ENCODE measurements at regions not wholly inside any gene's neighbourhood (a gene's known extent, or its start where the extent isn't known, plus 50 kb on each side); places are given as distances from the start of the nearest gene placed in this dataset.
"Not testable (repeated sequence)": the region's sequence is repeated elsewhere in the genome, so short reads cannot be mapped to it uniquely, and the experiment has no call there.

DNA sequence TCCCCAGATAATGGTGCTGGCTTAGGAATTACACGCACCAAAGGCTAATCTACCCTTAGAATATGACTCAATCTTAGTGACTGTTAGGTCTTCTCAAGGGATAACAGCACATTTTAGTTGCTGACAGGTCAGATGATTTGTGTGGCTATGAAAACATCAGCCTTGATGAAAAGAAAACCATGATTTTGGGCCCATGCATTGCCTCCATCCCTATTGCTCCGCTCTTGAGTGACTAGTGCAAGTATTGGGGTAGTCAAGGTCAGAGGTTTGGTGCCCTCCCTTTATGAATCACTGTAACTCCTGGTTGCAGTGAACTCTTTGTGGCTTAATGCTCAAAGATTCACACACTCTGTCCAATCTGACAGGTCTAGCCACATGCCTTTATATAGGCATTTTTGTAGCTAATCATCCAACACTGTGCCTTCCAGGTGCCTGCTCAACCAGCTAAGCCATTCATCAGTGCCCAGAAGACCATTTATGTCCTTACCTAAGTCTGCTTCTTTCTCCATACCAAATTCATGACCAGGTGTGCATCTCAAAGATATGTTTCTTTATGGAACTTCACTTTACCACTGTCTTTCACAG lies 251.6 kb downstream of the KCNJ2 start:
- no peak for DNase-seq
- POLR2A ChIA-PET, result no interaction called here
- CTCF ChIA-PET, result no interaction called here
- Mint-ChIP-seq H3K9me3 (no peaks in the 10 kb centered on the region), H3K4me3 (no peak overlapping the region), H3K27me3 (no peaks in the 10 kb centered on the region), H3K36me3 (ENCODE audit: low read depth) (no peaks in the 10 kb centered on the region), H3K4me1 (no peaks in the 10 kb centered on the region), H3K27ac (no peak overlapping the region)

DNA sequence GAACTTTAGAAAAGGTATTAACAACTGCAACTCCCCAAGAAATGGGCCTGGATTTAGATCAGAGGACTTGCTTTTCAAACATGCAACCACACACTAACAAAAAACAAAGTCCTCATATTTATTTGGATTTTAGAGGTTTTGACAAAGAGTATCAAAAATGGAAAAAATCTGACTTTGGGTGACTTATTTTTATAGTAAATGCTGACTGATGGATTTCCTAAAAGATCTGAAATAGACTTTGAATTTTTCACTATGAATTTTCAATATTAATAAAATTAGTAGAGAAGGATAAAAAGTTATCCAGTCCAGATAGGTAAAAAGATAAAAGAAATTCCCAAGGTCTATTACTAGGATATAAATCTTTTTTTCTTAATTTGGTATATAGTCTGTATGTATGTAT lies 253.5 kb downstream of the KCNJ2 start:
- H3K4me1 Mint-ChIP-seq, result no peaks in the 10 kb centered on the region
- ChIA-PET POLR2A (no interaction called here), CTCF (no interaction called here)
- no peaks in the 10 kb centered on the region for H3K9me3 Mint-ChIP-seq
- no peak overlapping the region for H3K27ac Mint-ChIP-seq
- DNase-seq, result no peak
- no peaks in the 10 kb centered on the region for H3K36me3 Mint-ChIP-seq (ENCODE audit: low read depth)
- H3K27me3 Mint-ChIP-seq, result no peaks in the 10 kb centered on the region
- no peak overlapping the region for H3K4me3 Mint-ChIP-seq

DNA sequence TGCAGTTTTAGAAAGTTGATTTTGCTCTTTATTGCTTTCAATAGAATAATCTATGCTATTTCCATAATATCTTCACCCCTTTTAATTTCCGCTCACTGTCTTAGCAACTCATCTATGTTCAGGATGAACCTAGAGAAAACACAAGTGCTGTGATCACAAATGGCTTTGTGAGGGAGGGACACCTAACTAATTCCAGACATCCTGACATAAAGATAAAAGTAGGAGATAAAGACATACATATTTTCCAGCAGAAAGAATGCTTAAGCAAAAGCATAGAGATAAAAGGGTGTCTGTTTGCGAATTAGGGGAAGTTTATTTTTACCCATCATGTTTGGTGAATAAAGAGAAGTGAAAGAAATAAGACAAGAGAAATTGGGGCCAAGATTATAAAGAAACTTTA lies 254.2 kb downstream of the KCNJ2 start:
- H3K4me3 Mint-ChIP-seq, result no peak overlapping the region
- no peaks in the 10 kb centered on the region for H3K27me3 Mint-ChIP-seq
- H3K36me3 Mint-ChIP-seq (ENCODE audit: low read depth), result no peaks in the 10 kb centered on the region
- H3K9me3 Mint-ChIP-seq, result no peaks in the 10 kb centered on the region
- no peak overlapping the region for H3K27ac Mint-ChIP-seq
- ChIA-PET CTCF (no interaction called here), POLR2A (no interaction called here)
- no peaks in the 10 kb centered on the region for H3K4me1 Mint-ChIP-seq
- DNase-seq, result no peak

DNA sequence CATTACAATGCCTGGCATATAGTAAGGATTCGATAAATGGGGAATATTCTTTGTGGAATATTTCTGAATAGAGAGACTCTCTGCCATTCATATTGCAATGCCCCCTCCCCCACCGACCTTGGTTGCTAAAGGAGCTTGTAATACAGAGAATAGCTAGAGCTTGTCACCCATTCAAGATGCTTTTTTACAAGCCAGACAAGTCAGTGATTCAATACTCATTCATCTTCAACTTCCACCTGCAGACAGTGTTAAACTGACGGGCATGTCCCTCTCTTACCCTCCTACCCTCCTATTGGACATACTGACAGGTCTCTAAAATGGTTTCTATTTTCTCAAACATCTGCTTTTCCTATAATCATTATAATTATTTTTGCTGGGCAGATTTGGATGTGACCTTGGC lies 257.4 kb downstream of the KCNJ2 start:
- Mint-ChIP-seq H3K27me3 (no peaks in the 10 kb centered on the region), H3K36me3 (ENCODE audit: low read depth) (no peaks in the 10 kb centered on the region), H3K27ac (no peak overlapping the region), H3K4me3 (no peak overlapping the region), H3K4me1 (no peaks in the 10 kb centered on the region), H3K9me3 (no peaks in the 10 kb centered on the region)
- ChIA-PET CTCF (no interaction called here), POLR2A (no interaction called here)
- no peak for DNase-seq

DNA sequence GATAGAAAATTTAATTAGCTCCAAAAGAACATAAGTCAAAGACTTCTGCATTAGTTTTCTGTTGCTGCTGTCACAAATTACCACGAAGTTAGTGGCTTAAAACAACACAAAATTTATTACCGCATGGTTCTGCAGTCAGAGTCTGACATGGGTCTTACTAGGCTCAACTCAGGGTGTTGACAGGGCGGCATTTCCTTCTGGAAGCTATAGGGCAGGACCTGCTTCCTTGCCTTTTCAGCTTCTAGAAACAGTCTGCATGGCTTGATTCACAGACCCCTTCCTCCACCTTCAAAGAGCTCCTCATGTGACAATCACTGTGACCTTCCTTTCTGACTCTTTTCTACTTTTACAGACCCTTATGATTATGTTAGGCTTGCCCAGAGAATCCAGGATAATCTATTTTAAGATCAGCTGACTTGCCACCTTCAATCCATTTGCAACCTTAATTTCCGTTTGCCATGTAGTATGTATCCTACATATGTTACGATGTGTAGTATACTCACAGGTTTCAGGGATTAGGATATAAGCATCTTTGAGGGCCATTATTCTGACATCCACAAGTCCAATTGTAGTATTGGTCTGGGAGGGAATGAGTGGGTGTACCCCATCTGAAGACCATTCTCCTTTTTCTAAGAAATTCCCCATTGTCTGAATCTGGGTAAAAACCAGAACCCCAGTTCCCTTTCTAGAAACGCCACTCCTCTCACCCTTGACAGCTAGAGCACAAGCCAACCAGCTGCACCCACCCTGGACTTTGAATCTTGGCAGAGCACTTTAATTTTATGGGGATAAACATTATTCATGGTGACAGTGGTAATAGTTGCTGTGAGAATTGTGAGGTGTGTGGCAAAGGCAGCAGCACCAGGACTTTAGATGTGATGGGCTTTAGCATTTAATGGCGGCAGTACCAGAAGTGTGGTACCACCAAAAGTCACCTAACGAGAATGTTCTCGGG lies 265.5 kb downstream of the KCNJ2 start:
- Mint-ChIP-seq H3K27me3 (no peaks in the 10 kb centered on the region), H3K36me3 (ENCODE audit: low read depth) (no peaks in the 10 kb centered on the region), H3K4me1 (no peaks in the 10 kb centered on the region), H3K27ac (no peak overlapping the region), H3K9me3 (no peaks in the 10 kb centered on the region), H3K4me3 (no peak overlapping the region)
- no peak for DNase-seq
- ChIA-PET POLR2A (no interaction called here), CTCF (no interaction called here)

DNA sequence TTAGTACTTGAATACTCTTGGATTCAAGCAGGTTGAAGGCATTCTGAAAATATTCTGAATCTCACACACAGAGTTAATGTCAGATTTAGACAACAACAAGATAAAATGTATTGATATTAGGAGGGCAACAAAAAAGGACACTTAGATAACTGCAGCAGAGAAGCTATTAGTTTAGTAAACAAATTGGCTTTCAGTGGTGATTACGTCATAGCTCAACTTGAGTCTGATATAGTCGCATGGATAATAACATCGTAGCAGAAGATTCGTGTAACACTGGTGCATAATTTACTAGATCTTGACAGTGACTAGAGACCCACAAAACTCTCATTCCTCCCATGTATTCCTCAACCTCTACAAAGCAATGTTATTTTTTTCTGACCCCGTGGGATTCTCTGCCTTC lies 268.3 kb downstream of the KCNJ2 start:
- POLR2A ChIA-PET, result no interaction called here
- no peaks in the 10 kb centered on the region for H3K4me1 Mint-ChIP-seq
- no peaks in the 10 kb centered on the region for H3K36me3 Mint-ChIP-seq (ENCODE audit: low read depth)
- no peak overlapping the region for H3K4me3 Mint-ChIP-seq
- H3K27ac Mint-ChIP-seq, result no peak overlapping the region
- no peak for DNase-seq
- no peaks in the 10 kb centered on the region for H3K9me3 Mint-ChIP-seq
- CTCF ChIA-PET, result no interaction called here
- H3K27me3 Mint-ChIP-seq, result no peaks in the 10 kb centered on the region

DNA sequence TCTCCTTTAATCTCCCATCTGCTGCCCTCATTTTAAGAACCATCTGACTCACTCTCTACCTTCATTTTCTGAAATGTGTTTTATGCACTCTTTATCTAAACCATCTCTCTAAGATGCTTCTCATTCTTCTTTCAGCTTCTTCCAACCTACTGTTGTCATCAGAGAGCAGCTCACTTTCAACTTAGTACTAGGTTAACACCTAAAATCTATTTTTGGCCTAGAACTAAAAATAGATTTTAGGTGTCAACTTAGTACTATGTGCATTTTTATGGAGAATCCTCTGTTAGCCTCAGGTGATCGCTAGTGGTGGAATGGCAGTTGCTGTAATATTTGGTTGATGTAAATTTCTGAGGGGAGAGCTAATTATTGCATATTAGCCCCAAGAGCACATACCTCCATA lies 277.1 kb downstream of the KCNJ2 start:
- Mint-ChIP-seq H3K27me3 (no peaks in the 10 kb centered on the region), H3K27ac (no peak overlapping the region), H3K9me3 (no peaks in the 10 kb centered on the region), H3K4me3 (no peak overlapping the region), H3K36me3 (ENCODE audit: low read depth) (no peaks in the 10 kb centered on the region), H3K4me1 (no peaks in the 10 kb centered on the region)
- CTCF ChIA-PET, result no interaction called here
- POLR2A ChIA-PET, result no interaction called here
- DNase-seq, result no peak

DNA sequence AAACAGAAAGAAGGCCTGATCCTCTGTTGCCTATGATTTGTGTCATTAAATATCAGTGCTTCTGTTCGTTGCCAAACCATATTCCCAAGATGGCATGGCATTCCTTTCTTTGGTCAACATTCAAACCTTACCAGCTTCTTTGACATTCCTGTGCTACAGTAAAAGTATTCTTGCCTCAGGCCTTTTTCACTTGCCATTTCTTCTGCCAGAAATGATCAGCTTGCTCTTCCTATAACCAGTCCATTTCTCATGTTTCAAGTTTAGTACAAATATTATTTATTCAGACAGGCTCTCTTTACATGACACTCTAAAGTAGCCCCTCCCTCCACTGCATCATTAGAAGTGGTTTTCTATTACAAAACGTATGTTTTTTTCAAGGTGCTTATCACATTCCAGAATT lies 278.3 kb downstream of the KCNJ2 start:
- DNase-seq, result no peak
- no peaks in the 10 kb centered on the region for H3K4me1 Mint-ChIP-seq
- H3K27me3 Mint-ChIP-seq, result no peaks in the 10 kb centered on the region

DNA sequence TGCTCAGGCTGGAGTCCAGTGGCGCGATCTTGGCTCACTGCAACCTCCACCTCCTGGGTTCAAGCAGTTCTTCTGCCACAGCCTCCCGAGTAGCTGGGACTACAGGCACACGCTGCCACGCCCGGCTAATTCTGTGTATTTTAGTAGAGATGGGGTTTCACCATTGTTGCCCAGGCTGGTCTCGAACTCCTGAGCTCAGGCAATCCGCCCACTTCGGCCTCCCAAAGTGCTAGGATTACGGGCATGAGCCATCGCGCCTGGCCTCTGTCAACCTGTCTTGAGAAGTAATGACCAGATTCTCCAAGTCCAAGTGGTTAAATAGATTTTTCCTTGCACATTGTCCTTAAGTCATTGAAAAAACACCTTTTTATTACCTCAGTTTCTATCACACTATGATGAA lies 283.7 kb downstream of the KCNJ2 start:
- H3K9me3 Mint-ChIP-seq; H3K27me3 Mint-ChIP-seq; H3K4me3 Mint-ChIP-seq; H3K4me1 Mint-ChIP-seq; DNase-seq; POLR2A ChIA-PET; H3K27ac Mint-ChIP-seq; H3K36me3 Mint-ChIP-seq (ENCODE audit: low read depth): not testable (repeated sequence)
- CTCF ChIA-PET, result interaction anchor here (0.7 kb wide), 1 partner anchor 501 kb away, joined by 3 read pairs; no protein-coding TSS in a partner anchor

More for the DNA sequence above, 278.3 kb downstream of the KCNJ2 start:
- Mint-ChIP-seq H3K36me3 (ENCODE audit: low read depth) (no peaks in the 10 kb centered on the region), H3K4me3 (no peak overlapping the region), H3K9me3 (no peaks in the 10 kb centered on the region), H3K27ac (no peak overlapping the region)
- ChIA-PET CTCF (interaction anchor here (0.5 kb wide), 1 partner anchor 1356 kb away, joined by 3 read pairs; no protein-coding TSS in a partner anchor), POLR2A (no interaction called here)

DNA sequence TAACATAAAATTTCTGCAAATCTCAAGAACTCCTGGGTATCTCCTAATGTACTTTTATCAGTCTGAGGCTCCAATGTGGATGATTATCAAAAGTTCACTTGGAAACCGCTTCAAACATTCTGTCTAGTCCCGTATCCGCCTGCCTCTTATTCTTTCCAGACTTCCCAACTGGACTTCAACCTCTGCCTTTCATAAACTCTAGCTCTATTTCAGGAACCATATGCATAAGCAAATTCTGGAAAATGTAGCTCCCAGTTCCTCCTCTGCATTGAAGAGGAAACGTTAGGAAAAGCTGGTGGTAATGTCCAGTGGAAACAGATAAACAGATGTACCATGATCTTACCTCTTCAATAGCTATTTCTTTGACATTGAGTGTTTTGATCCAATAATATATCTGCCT lies 285.0 kb downstream of the KCNJ2 start:
- ChIA-PET POLR2A (no interaction called here), CTCF (no interaction called here)
- Mint-ChIP-seq H3K27me3 (no peaks in the 10 kb centered on the region), H3K27ac (no peak overlapping the region), H3K4me3 (no peak overlapping the region), H3K4me1 (no peaks in the 10 kb centered on the region), H3K9me3 (peaks cover 7% of the 10 kb centered on the region), H3K36me3 (ENCODE audit: low read depth) (no peaks in the 10 kb centered on the region)
- DNase-seq, result no peak

DNA sequence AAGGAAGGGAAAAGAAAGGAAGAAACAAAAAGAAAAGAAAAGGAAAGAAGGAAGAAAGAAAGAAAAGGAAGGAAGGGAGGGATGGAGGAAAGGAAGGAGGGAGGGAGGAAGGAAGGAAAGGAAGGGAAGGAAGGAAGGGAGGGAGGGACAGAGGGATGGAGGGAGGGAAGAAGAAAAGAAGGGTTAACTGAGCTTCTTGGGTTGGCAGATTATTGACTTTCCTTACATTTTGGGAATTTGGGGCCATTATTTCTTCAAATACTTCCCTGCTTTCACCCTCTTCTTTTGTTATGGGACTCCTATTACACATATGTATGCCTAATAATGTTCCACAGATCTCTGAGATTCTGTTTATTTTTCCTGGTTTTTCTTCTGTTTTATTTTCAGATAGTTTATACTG lies 285.6 kb downstream of the KCNJ2 start:
- H3K27me3 Mint-ChIP-seq, result no peaks in the 10 kb centered on the region
- H3K4me1 Mint-ChIP-seq, result no peaks in the 10 kb centered on the region
- H3K4me3 Mint-ChIP-seq, result no peak overlapping the region
- peaks cover 7% of the 10 kb centered on the region for H3K9me3 Mint-ChIP-seq
- CTCF ChIA-PET, result no interaction called here
- H3K36me3 Mint-ChIP-seq (ENCODE audit: low read depth), result no peaks in the 10 kb centered on the region
- POLR2A ChIA-PET, result no interaction called here
- no peak for DNase-seq
- H3K27ac Mint-ChIP-seq, result no peak overlapping the region

DNA sequence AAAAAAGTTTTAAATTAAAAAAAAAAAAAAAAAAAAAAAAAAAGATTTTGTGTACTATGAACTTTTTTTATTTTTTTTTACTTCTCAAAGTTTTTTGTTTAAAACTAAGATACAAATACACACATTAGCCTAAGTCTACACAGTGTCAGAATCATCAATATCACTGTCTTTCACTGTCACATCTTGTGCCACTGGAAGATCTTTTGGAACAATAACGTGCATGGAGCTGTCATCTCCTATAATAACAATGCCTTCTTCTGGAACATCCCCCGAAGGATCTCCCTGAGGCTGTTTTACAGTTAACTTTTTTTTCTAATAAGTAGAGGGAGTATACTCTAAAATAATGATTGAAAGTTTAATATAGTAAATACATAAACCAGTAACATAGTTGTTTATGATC lies 295.7 kb downstream of the KCNJ2 start:
- Mint-ChIP-seq H3K4me1 (no peaks in the 10 kb centered on the region), H3K27ac (no peak overlapping the region), H3K4me3 (no peak overlapping the region), H3K36me3 (ENCODE audit: low read depth) (no peaks in the 10 kb centered on the region), H3K27me3 (no peaks in the 10 kb centered on the region), H3K9me3 (no peaks in the 10 kb centered on the region)
- POLR2A ChIA-PET, result no interaction called here
- CTCF ChIA-PET, result no interaction called here
- no peak for DNase-seq

DNA sequence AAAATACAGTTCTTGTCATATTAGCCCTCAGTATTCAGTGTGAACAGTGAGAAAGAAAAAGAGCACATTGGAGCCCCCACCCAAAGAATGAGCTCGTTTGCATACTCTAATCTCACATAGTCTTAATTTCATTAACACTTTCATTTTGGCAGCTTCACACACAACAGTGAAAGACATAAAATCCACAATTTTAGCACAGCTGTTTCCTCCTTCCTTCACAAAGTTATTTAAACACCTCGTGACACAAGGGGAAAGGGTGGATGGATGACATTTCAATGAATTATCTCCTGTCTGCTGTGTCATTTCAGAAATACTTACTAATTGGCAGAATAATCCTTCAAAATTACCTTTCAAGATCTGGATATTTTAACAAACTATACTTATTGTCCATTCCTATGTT lies 299.3 kb downstream of the KCNJ2 start:
- no peaks in the 10 kb centered on the region for H3K36me3 Mint-ChIP-seq (ENCODE audit: low read depth)

DNA sequence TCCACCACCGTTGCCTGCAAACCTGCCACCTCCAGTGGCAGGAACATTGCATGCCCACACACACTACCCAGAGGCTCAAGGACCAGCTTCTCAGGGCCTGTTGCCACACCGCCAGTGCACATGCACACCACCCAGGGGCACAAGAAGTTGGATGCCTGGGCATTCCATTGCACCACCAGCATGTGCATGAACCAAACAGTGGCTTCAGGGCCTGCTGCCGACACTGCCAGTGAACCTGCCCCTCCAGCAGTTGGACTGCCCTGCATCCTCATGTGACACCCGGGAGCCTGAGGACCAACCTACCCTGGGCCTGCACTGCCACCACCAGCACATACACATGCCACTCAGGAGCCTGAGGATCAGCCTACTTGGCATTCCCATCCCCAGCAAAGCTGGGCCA lies 303.7 kb downstream of the KCNJ2 start:
- Mint-ChIP-seq H3K4me1 (no peaks in the 10 kb centered on the region), H3K4me3 (no peak overlapping the region), H3K27me3 (no peaks in the 10 kb centered on the region), H3K27ac (no peak overlapping the region), H3K9me3 (no peaks in the 10 kb centered on the region), H3K36me3 (ENCODE audit: low read depth) (no peaks in the 10 kb centered on the region)
- no peak for DNase-seq
- ChIA-PET CTCF (no interaction called here), POLR2A (no interaction called here)

More for the DNA sequence above, 299.3 kb downstream of the KCNJ2 start:
- Mint-ChIP-seq H3K27ac (no peak overlapping the region), H3K4me1 (no peaks in the 10 kb centered on the region), H3K9me3 (no peaks in the 10 kb centered on the region), H3K4me3 (no peak overlapping the region), H3K27me3 (no peaks in the 10 kb centered on the region)
- ChIA-PET POLR2A (no interaction called here), CTCF (interaction anchor here (1.2 kb wide), 1 partner anchor 15 kb away, joined by 3 read pairs; no protein-coding TSS in a partner anchor)
- DNase-seq, result no peak
